ENCODE measurements at regions not wholly inside any gene's neighbourhood (a gene's known extent, or its start where the extent isn't known, plus 50 kb on each side); places are given as distances from the start of the nearest gene placed in this dataset.

GRCh38 chr18:52069201-52069600 is 270.8 kb upstream of the DCC start:
- intact Hi-C loops (cut with micrococcal nuclease), result no loop called here
- Histone ChIP-seq H3K9me3 (ENCODE audit: low read length) (peaks cover 13% of the 10 kb centered on the region), H3K36me3 (ENCODE audit: low read depth, low read length) (no peaks in the 10 kb centered on the region), H3K4me3 (ENCODE audit: low read length) (no peak overlapping the region), H2AFZ (ENCODE audit: low read length) (no peak overlapping the region), H3K79me2 (ENCODE audit: low read length) (no peaks in the 10 kb centered on the region), H3K4me2 (ENCODE audit: low read length) (no peak overlapping the region), H4K20me1 (ENCODE audit: low read length) (no peaks in the 10 kb centered on the region), H3K27ac (ENCODE audit: low read length) (no peak overlapping the region), H3K9me2 (replicated peaks; ENCODE audit: low read length) (no peaks in the 10 kb centered on the region), H3K9ac (ENCODE audit: low read length) (no peak overlapping the region), H3F3A (ENCODE audit: low read length, unreplicated experiment) (no peaks in the 10 kb centered on the region), H3K4me1 (ENCODE audit: insufficient read depth, low read length) (no peaks in the 10 kb centered on the region), H3K27me3 (ENCODE audit: low read length) (no peaks in the 10 kb centered on the region)
- no peak for DNase-seq
- ChIA-PET CTCF (no interaction called here), POLR2A (ENCODE audit: unreplicated experiment) (interaction anchor here (0.6 kb wide), 1 partner anchor 20 kb away, joined by 3 read pairs; no protein-coding TSS in a partner anchor)
- TF ChIP-seq CTCF (conservative IDR thresholded peaks at IDR 0.05; ENCODE audit: low read depth, low read length) (no peak), EZH2 (IDR thresholded peaks at IDR 0.05; ENCODE audit: low read length, unreplicated experiment) (no peak), EZH2phosphoT487 (IDR thresholded peaks at IDR 0.05; ENCODE audit: borderline replicate concordance, low read length) (no peak)
- BruUV-seq (replicated peaks), result no TSS peak
- ATAC-seq, result no peak

- no peaks in the 10 kb centered on the region for H3F3A ChIP-seq (ENCODE audit: low read length, unreplicated experiment)
- ATAC-seq (no peak), DNase-seq (no peak)
- H3K4me1 ChIP-seq (ENCODE audit: insufficient read depth, low read length), result no peaks in the 10 kb centered on the region
- H3K27me3 ChIP-seq (ENCODE audit: low read length), result no peaks in the 10 kb centered on the region
- H3K9ac ChIP-seq (ENCODE audit: low read length), result no peak overlapping the region
- H3K27ac ChIP-seq (ENCODE audit: low read length), result no peak overlapping the region
- ChIA-PET POLR2A (ENCODE audit: unreplicated experiment) (no interaction called here), CTCF (no interaction called here)
- H4K20me1 ChIP-seq (ENCODE audit: low read length), result no peaks in the 10 kb centered on the region
- H3K4me3 ChIP-seq (ENCODE audit: low read length), result no peak overlapping the region
- no peaks in the 10 kb centered on the region for H3K79me2 ChIP-seq (ENCODE audit: low read length)
- H3K4me2 ChIP-seq (ENCODE audit: low read length), result no peak overlapping the region
- no TSS peak for BruUV-seq (replicated peaks)
- H3K36me3 ChIP-seq (ENCODE audit: low read depth, low read length), result no peaks in the 10 kb centered on the region
- H2AFZ ChIP-seq (ENCODE audit: low read length), result no peak overlapping the region
- no peaks in the 10 kb centered on the region for H3K9me2 ChIP-seq (replicated peaks; ENCODE audit: low read length)
- TF ChIP-seq EZH2 (IDR thresholded peaks at IDR 0.05; ENCODE audit: low read length, unreplicated experiment) (no peak), CTCF (conservative IDR thresholded peaks at IDR 0.05; ENCODE audit: low read depth, low read length) (no peak), EZH2phosphoT487 (IDR thresholded peaks at IDR 0.05; ENCODE audit: borderline replicate concordance, low read length) (no peak)
- intact Hi-C loops (cut with micrococcal nuclease), result no loop called here
- H3K9me3 ChIP-seq (ENCODE audit: low read length), result peaks cover 13% of the 10 kb centered on the region
Measured at GRCh38 chr18:52070291-52070756, 269.7 kb upstream of the DCC start.

GRCh38 chr18:52077251-52077983 is 262.6 kb upstream of the DCC start:
- CTCF ChIA-PET, result no interaction called here
- Histone ChIP-seq H3K4me1 (ENCODE audit: insufficient read depth, low read length) (no peaks in the 10 kb centered on the region), H3K27ac (ENCODE audit: low read length) (no peak overlapping the region), H3K27me3 (ENCODE audit: low read length) (no peaks in the 10 kb centered on the region), H2AFZ (ENCODE audit: low read length) (no peak overlapping the region), H3K4me2 (ENCODE audit: low read length) (no peak overlapping the region), H3K9me3 (ENCODE audit: low read length) (no peaks in the 10 kb centered on the region; the same call in 1 of the 2 replicates), H3K4me3 (ENCODE audit: low read length) (no peak overlapping the region), H3K79me2 (ENCODE audit: low read length) (no peaks in the 10 kb centered on the region), H3F3A (ENCODE audit: low read length, unreplicated experiment) (no peaks in the 10 kb centered on the region), H4K20me1 (ENCODE audit: low read length) (no peaks in the 10 kb centered on the region), H3K9me2 (replicated peaks; ENCODE audit: low read length) (no peaks in the 10 kb centered on the region), H3K36me3 (ENCODE audit: low read depth, low read length) (no peaks in the 10 kb centered on the region), H3K9ac (ENCODE audit: low read length) (no peak overlapping the region)
- ATAC-seq (no peak), DNase-seq (no peak)
- intact Hi-C loops (cut with micrococcal nuclease), result no loop called here
- POLR2A ChIA-PET (ENCODE audit: unreplicated experiment), result no interaction called here
- BruUV-seq (replicated peaks), result no TSS peak
- TF ChIP-seq CTCF (conservative IDR thresholded peaks at IDR 0.05; ENCODE audit: low read depth, low read length) (no peak), EZH2 (IDR thresholded peaks at IDR 0.05; ENCODE audit: low read length, unreplicated experiment) (no peak), EZH2phosphoT487 (IDR thresholded peaks at IDR 0.05; ENCODE audit: borderline replicate concordance, low read length) (no peak)
